Astrocyte (in vitro differentiated cells and primary cell): ENCODE measurements at regions not wholly inside any gene's neighbourhood (a gene's known extent, or its start where the extent isn't known, plus 50 kb on each side); places are given as distances from the start of the nearest gene placed in this dataset.

Source experiments
- EZH2 ChIP-seq: IDR thresholded peaks from 2 replicates; pipeline ENCODE4 v1.6.1; 2012; ENCODE audit warnings: mild to moderate bottlenecking, low read length, inconsistent platforms; ENCODE audit not compliant: insufficient read depth
- TF ChIP-seq, protein P1 (sequence below): IDR thresholded peaks from 2 replicates; pipeline ENCODE4 v1.5.1; 2011; ENCODE audit warnings: low read depth, mild to moderate bottlenecking, inconsistent platforms, low read length, moderate library complexity; ENCODE audit not compliant: insufficient read depth

DNA sequence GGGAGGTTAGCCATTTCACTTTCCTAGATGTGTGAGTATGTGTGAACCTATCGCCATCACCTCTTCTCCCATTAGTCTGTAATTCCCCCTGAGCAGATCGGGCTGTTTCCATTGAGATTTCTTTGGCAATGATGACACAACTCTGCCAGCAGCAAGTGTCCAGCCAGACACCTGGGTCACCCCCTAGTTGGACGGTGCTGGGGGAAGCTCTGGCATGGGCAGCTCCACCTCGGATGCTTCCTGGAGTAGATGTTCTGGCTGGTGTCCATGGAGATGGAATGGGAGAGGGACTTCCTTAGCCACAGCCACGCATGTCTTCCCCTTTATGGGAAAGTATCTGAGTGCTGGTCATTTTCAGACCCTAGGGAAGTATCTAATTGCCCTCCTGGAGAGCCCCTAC is 247.9 kb upstream of the RPL38 start:
- TF ChIP-seq, protein P1, sequence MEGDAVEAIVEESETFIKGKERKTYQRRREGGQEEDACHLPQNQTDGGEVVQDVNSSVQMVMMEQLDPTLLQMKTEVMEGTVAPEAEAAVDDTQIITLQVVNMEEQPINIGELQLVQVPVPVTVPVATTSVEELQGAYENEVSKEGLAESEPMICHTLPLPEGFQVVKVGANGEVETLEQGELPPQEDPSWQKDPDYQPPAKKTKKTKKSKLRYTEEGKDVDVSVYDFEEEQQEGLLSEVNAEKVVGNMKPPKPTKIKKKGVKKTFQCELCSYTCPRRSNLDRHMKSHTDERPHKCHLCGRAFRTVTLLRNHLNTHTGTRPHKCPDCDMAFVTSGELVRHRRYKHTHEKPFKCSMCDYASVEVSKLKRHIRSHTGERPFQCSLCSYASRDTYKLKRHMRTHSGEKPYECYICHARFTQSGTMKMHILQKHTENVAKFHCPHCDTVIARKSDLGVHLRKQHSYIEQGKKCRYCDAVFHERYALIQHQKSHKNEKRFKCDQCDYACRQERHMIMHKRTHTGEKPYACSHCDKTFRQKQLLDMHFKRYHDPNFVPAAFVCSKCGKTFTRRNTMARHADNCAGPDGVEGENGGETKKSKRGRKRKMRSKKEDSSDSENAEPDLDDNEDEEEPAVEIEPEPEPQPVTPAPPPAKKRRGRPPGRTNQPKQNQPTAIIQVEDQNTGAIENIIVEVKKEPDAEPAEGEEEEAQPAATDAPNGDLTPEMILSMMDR: no peak
- no peak for TF ChIP-seq EZH2
